K562 (cell line): ENCODE measurements at regions not wholly inside any gene's neighbourhood (a gene's known extent, or its start where the extent isn't known, plus 50 kb on each side); places are given as distances from the start of the nearest gene placed in this dataset.

ENCODE experiments used
- ATAC-seq: fragments of 200-7000 bp; cut with Tn5 transposase; 3 replicates; pipeline ENCODE4 v1.9.1; 2020; ENCODE audit warnings: moderate library complexity
- BruUV-seq: library from RNA; stranded (reverse); fragments of 400-500 nt; replicated peaks from 2 replicates; lab custom pipeline; 2021; lab: Mats Ljungman, UMichigan
- CTCF ChIA-PET: fragments of 300-600 bp; formaldehyde crosslinking; extraction: SDS; loops from one replicate; lab custom pipeline; 2021; ENCODE audit warnings: low intra/inter-chr PET ratio; lab: Yijun Ruan, JAX
- POLR2A ChIA-PET: fragments of 300-600, 350-650 bp; sonication (Branson Sonifier 250); formaldehyde crosslinking; extraction: SDS; loops from one replicate; lab custom pipeline; 2021; ENCODE audit warnings: antibody characterized with exemption, inconsistent platforms; lab: Yijun Ruan, JAX
- DNase-seq, 4 experiments: peaks; one replicate each; pipeline versions ENCODE4 v3.0.0 to v3.0.0-alpha.2; 2011 to 2018; ENCODE audit warnings: low spot score in 3 of 4, mixed read lengths in 3 of 4; ENCODE audit errors: extremely low read depth in 1 of 4
- FAIRE-seq: peaks from 2 replicates; lab custom pipeline; 2011; peaks lifted over from hg19 to GRCh38; lab: Jason Lieb, UNC
- H2AFZ ChIP-seq: 2 replicates; pipeline ENCODE4 v1.6.0; 2011; ENCODE audit warnings: low read depth, low read length, control low read depth, inconsistent platforms
- H3K27ac ChIP-seq: fragments of 200-600 bp; 3 replicates; pipeline ENCODE4 v1.8.0; 2011; ENCODE audit warnings: low read depth, mild to moderate bottlenecking, control low read depth, inconsistent platforms, low read length, moderate library complexity, mixed read lengths; ENCODE audit errors: extremely low read depth
- H3K27me3 ChIP-seq, 2 experiments: fragments of 300-600 bp in 1 of 2; 2 replicates in 1 of 2; 3 replicates in 1 of 2; pipeline versions ENCODE4 v1.6.0 to v1.8.0; 2011; ENCODE audit warnings: inconsistent platforms in 2 of 2, low read length in 2 of 2, mild to moderate bottlenecking in 1 of 2, mixed read lengths in 1 of 2, moderate library complexity in 1 of 2; ENCODE audit not compliant: control insufficient read depth in 2 of 2, insufficient read depth in 2 of 2
- H3K36me3 ChIP-seq: fragments of 300-600 bp; 3 replicates; pipeline ENCODE4 v1.8.0; 2011; ENCODE audit warnings: mild to moderate bottlenecking, low read length, inconsistent platforms; ENCODE audit not compliant: control insufficient read depth, insufficient read depth
- H3K4me1 ChIP-seq, 2 experiments: fragments of 200-600 bp in 1 of 2; replicated peaks in 1 of 2; 2 replicates in 1 of 2; 3 replicates in 1 of 2; pipeline versions ENCODE4 v1.5.1 to v1.8.0; 2011; ENCODE audit warnings: inconsistent platforms in 2 of 2, low read length in 2 of 2, mild to moderate bottlenecking in 1 of 2, mixed read lengths in 1 of 2, moderate library complexity in 1 of 2; ENCODE audit not compliant: control insufficient read depth in 2 of 2, insufficient read depth in 2 of 2
- H3K4me2 ChIP-seq: 2 replicates; pipeline ENCODE4 v1.6.1; 2011; ENCODE audit warnings: low read length, control low read depth, inconsistent platforms, mixed read lengths; ENCODE audit not compliant: insufficient read depth
- H3K4me3 ChIP-seq: fragments of 200-600 bp; sonication (generic), shearing (Covaris generic); 2 replicates; pipeline ENCODE4 v1.5.1; 2016; ENCODE audit warnings: control low read depth, inconsistent platforms
- H3K79me2 ChIP-seq: fragments of 200-600 bp; 3 replicates; pipeline ENCODE4 v1.8.0; 2011; ENCODE audit warnings: low read length, inconsistent platforms; ENCODE audit not compliant: control insufficient read depth, insufficient read depth
- H3K9ac ChIP-seq, 2 experiments: 2 replicates each; pipeline versions ENCODE4 v1.6.0 to v1.6.1; 2011; ENCODE audit warnings: low read depth in 2 of 2, low read length in 2 of 2, control low read depth in 1 of 2, inconsistent platforms in 1 of 2, mild to moderate bottlenecking in 1 of 2, mixed read lengths in 1 of 2; ENCODE audit not compliant: insufficient read depth in 1 of 2
- H3K9me1 ChIP-seq: one replicate; pipeline ENCODE4 v1.6.0; 2011; ENCODE audit warnings: inconsistent platforms, mild to moderate bottlenecking, low read length, moderate library complexity; ENCODE audit not compliant: control insufficient read depth, insufficient read depth
- H3K9me3 ChIP-seq: replicated peaks from 2 replicates; pipeline ENCODE4 v1.5.1; 2011; ENCODE audit warnings: low read depth, low read length, inconsistent platforms; ENCODE audit not compliant: control insufficient read depth, insufficient read depth
- H4K20me1 ChIP-seq: replicated peaks from 2 replicates; pipeline ENCODE4 v1.6.1; 2011; ENCODE audit warnings: low read length, inconsistent platforms, mixed read lengths; ENCODE audit not compliant: control insufficient read depth, insufficient read depth
- CBFA2T3 ChIP-seq: fragments of 450-650 bp; IDR thresholded peaks from 2 replicates; pipeline ENCODE4 v1.6.1; 2017
- CBFB ChIP-seq: sonication (generic); formaldehyde crosslinking; IDR thresholded peaks from 2 replicates; pipeline ENCODE4 v1.4.0; 2020; ENCODE audit warnings: mild to moderate bottlenecking, missing genetic modification reagents
- DMBX1 ChIP-seq: fragments of 250-450 bp; sonication (Bioruptor Pico); IDR thresholded peaks from 2 replicates; pipeline ENCODE4 v1.8.0; 2022; ENCODE audit warnings: inconsistent platforms, mild to moderate bottlenecking, moderate library complexity, borderline replicate concordance
- EWSR1 ChIP-seq: fragments of 450-650 bp; IDR thresholded peaks from 2 replicates; pipeline ENCODE4 v1.6.1; 2018; ENCODE audit warnings: borderline replicate concordance, mild to moderate bottlenecking, low read depth, moderate library complexity; ENCODE audit not compliant: partially characterized antibody
- FOXM1 ChIP-seq, 2 experiments: fragments of 450-650 bp in 1 of 2; sonication (generic) in 1 of 2; formaldehyde crosslinking in 1 of 2; IDR thresholded peaks; 2 replicates each; pipeline versions ENCODE4 v1.6.1 to v1.9.0; 2017 to 2022; ENCODE audit warnings: low read depth in 2 of 2, mild to moderate bottlenecking in 2 of 2, missing genetic modification reagents in 1 of 2, moderate library complexity in 1 of 2
- GTF2F1 ChIP-seq: IDR thresholded peaks from 2 replicates; pipeline ENCODE4 v1.6.1; 2011; ENCODE audit warnings: low read depth, low read length, improper control_type of control experiment
- HDAC1 ChIP-seq, 2 experiments: fragments of 450-650 bp; IDR thresholded peaks; 2 replicates each; pipeline ENCODE4 v1.6.1; 2016 to 2017; ENCODE audit warnings: inconsistent platforms in 1 of 2, mild to moderate bottlenecking in 1 of 2, moderate library complexity in 1 of 2
- MIER1 ChIP-seq: fragments of 450-650 bp; IDR thresholded peaks from 2 replicates; pipeline ENCODE4 v1.6.1; 2016; ENCODE audit warnings: antibody characterized with exemption, mild to moderate bottlenecking, low read depth
- NBN ChIP-seq: fragments of 450-650 bp; IDR thresholded peaks from 2 replicates; pipeline ENCODE4 v1.6.1; 2016; ENCODE audit warnings: low read depth, mild to moderate bottlenecking
- NFXL1 ChIP-seq: fragments of 450-650 bp; formaldehyde crosslinking; IDR thresholded peaks from 2 replicates; pipeline ENCODE4 v1.4.0; 2021; ENCODE audit warnings: mild to moderate bottlenecking
- POLR2H ChIP-seq: IDR thresholded peaks from 2 replicates; pipeline ENCODE4 v1.6.1; 2016; ENCODE audit warnings: missing genetic modification characterization, low read depth, mild to moderate bottlenecking, control low read depth, missing compliant biosample characterization, moderate library complexity
- TGIF2 ChIP-seq: sonication (generic); formaldehyde crosslinking; IDR thresholded peaks from 2 replicates; pipeline ENCODE4 v1.8.1; 2022; ENCODE audit warnings: mild to moderate bottlenecking, missing genetic modification reagents, moderate library complexity
- ZNF696 ChIP-seq: fragments of 250-450 bp; sonication (Bioruptor Pico); conservative IDR thresholded peaks from 2 replicates; pipeline ENCODE4 v1.4.0; 2020; ENCODE audit warnings: mild to moderate bottlenecking, moderate library complexity
- ZNF780A ChIP-seq: fragments of 250-450 bp; sonication (Bioruptor Pico); IDR thresholded peaks from 2 replicates; pipeline ENCODE4 v1.5.0; 2021; ENCODE audit warnings: mild to moderate bottlenecking
- WGBS: fragments of 100-300 bp; shearing (Covaris generic); methylation state at CpG from one replicate; pipeline ENCODE4 v1.1.6; 2016; ENCODE audit warnings: low coverage, mixed read lengths; ENCODE audit not compliant: insufficient coverage; ENCODE audit errors: missing lambda C conversion rate; 5-methylcytosine and 5-hydroxymethylcytosine counted together
- in situ Hi-C: fragments of 300-500 bp; cut with MboI; formaldehyde crosslinking; loops from 4 replicates; pipeline ENCODE4 v1.15.0; 2018; ENCODE audit warnings: inconsistent platforms, mixed read lengths
- intact Hi-C: fragments of 100-400 bp; cut with micrococcal nuclease; formaldehyde crosslinking; loops from 2 replicates; pipeline ENCODE4 v1.14.2; 2022

- intact Hi-C loops: no loop called here
- no peaks in the 10 kb centered on the region for H4K20me1 ChIP-seq
- H3K4me3 ChIP-seq: no peak overlapping the region
- ChIA-PET CTCF (no interaction called here), POLR2A (interaction anchor here (0.9 kb wide), 1 partner anchor 239 kb away, joined by 3 read pairs; no protein-coding TSS in a partner anchor)
- DNase-seq (no peak), ATAC-seq (no peak), FAIRE-seq (no peak)
- no peaks in the 10 kb centered on the region for H3K9me1 ChIP-seq
- H3K79me2 ChIP-seq: no peaks in the 10 kb centered on the region
- in situ Hi-C loops: no loop called here
- H3K9me3 ChIP-seq: no peaks in the 10 kb centered on the region
- TF ChIP-seq ZNF696 (CRISPR knock-in tag): no peak
- no peak for TF ChIP-seq EWSR1
- TF ChIP-seq CBFB (CRISPR knock-in tag): no peak
- no peak for TF ChIP-seq FOXM1 (IDR thresholded peaks at IDR 0.05; ENCODE audit: low read depth)
- no peak for TF ChIP-seq FOXM1 (CRISPR knock-in tag; IDR thresholded peaks at IDR 0.05; ENCODE audit: low read depth)
- TF ChIP-seq HDAC1 (IDR thresholded peaks at IDR 0.05): no peak
- TF ChIP-seq DMBX1 (CRISPR knock-in tag): no peak
- TF ChIP-seq GTF2F1: no peak
- no peak for TF ChIP-seq NBN
- TF ChIP-seq TGIF2: no peak
- TF ChIP-seq CBFA2T3: no peak
- no peak for TF ChIP-seq MIER1
- no peak for TF ChIP-seq ZNF780A (CRISPR knock-in tag)
- TF ChIP-seq NFXL1 (CRISPR knock-in tag): no peak
- no peak for TF ChIP-seq POLR2H (tag)
- BruUV-seq: no TSS peak
- H2AFZ ChIP-seq: no peak overlapping the region
- H3K4me2 ChIP-seq: no peak overlapping the region
- WGBS: 14% methylated on average over 1 of the region's 1 CpG
- H3K27me3 ChIP-seq: no peaks in the 10 kb centered on the region
- H3K4me1 ChIP-seq: no peaks in the 10 kb centered on the region
- H3K36me3 ChIP-seq: no peaks in the 10 kb centered on the region
- H3K27ac ChIP-seq: no peak overlapping the region
- no peak overlapping the region for H3K9ac ChIP-seq
Measured at GRCh38 chr4:98210281-98210680, 50.9 kb upstream of the RAP1GDS1 start.
